ENCODE measurements at regions not wholly inside any gene's neighbourhood (a gene's known extent, or its start where the extent isn't known, plus 50 kb on each side); places are given as distances from the start of the nearest gene placed in this dataset.

DNA sequence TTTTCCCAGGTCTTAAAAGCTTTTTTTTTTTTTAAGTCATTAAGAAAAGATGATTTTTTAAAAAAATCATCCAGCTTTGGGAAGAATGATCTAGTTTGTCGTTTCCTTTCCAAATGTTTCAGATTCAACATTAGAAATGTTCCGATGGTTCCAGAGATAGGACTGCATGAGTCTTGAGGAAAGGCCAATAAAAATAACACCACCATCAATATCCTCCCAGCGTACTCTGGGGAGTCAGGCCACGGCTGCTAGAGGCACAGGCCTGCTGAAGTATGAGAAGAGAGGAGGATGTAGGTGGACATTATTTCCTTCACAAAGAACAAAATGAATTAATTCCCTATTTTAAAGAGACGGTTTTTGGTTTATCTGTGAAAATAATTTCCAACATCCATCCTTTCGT, 60.0 kb upstream of the SHISA2 start:
- DNase-seq (ENCODE audit: low read depth) = no peak

More for the DNA sequence above, 60.0 kb upstream of the SHISA2 start:
- no peak overlapping the region for H3K4me3 ChIP-seq (ENCODE audit: low read depth, low read length)
- TF ChIP-seq CTCF (IDR thresholded peaks at IDR 0.05; ENCODE audit: insufficient read depth, low read length) = no peak
